Activated CD4-positive, alpha-beta T cell treated with anti-CD3 and anti-CD28 coated beads, Interleukin-2, amount 50 U/mL, for 1 hour (primary cell): ENCODE measurements at regions not wholly inside any gene's neighbourhood (a gene's known extent, or its start where the extent isn't known, plus 50 kb on each side); places are given as distances from the start of the nearest gene placed in this dataset.
"Not testable (repeated sequence)": the region's sequence is repeated elsewhere in the genome, so short reads cannot be mapped to it uniquely, and the experiment has no call there.

Experiments
- DNase-seq: peaks from one replicate; pipeline ENCODE4 v3.0.0-alpha.2; 2020

GRCh38 chr14:59018978-59019377 is 169.5 kb upstream of the DAAM1 start:
- DNase-seq = no peak

- no peak for DNase-seq
These were observed 168.1 kb upstream of the DAAM1 start for GRCh38 chr14:59020382-59020781.

GRCh38 chr14:59022144-59022543 is 166.3 kb upstream of the DAAM1 start:
- DNase-seq = no peak

GRCh38 chr14:59026081-59026480 is 162.4 kb upstream of the DAAM1 start:
- DNase-seq = no peak

- not testable (repeated sequence) for DNase-seq
These were observed 161.8 kb upstream of the DAAM1 start for GRCh38 chr14:59026640-59027039.

- peak; percentile 4 for DNase-seq
These were observed 159.8 kb upstream of the DAAM1 start for GRCh38 chr14:59028476-59029202.

GRCh38 chr14:59032826-59033225 is 155.6 kb upstream of the DAAM1 start:
- DNase-seq = no peak

GRCh38 chr14:59036134-59036533 is 152.3 kb upstream of the DAAM1 start:
- no peak for DNase-seq

GRCh38 chr14:59037086-59037485 is 151.4 kb upstream of the DAAM1 start:
- DNase-seq = no peak

GRCh38 chr14:59037620-59038019 is 150.8 kb upstream of the DAAM1 start:
- DNase-seq = no peak

GRCh38 chr14:59038746-59039145 is 149.7 kb upstream of the DAAM1 start:
- no peak for DNase-seq

- no peak for DNase-seq
These were observed 147.2 kb upstream of the DAAM1 start for GRCh38 chr14:59041308-59041707.

GRCh38 chr14:59044707-59045106 is 143.8 kb upstream of the DAAM1 start:
- DNase-seq = no peak

GRCh38 chr14:59046746-59047145 is 141.7 kb upstream of the DAAM1 start:
- DNase-seq = no peak

- DNase-seq = no peak
These were observed 133.5 kb upstream of the DAAM1 start for GRCh38 chr14:59055006-59055405.

GRCh38 chr14:59055439-59056045 is 132.9 kb upstream of the DAAM1 start:
- DNase-seq = peak; percentile 17

GRCh38 chr14:59057551-59057950 is 130.9 kb upstream of the DAAM1 start:
- no peak for DNase-seq

- DNase-seq = not testable (repeated sequence)
These were observed 129.7 kb upstream of the DAAM1 start for GRCh38 chr14:59058776-59059175.

- no peak for DNase-seq
These were observed 127.6 kb upstream of the DAAM1 start for GRCh38 chr14:59060841-59061240.

- DNase-seq = no peak
These were observed 127.2 kb upstream of the DAAM1 start for GRCh38 chr14:59061292-59061691.

GRCh38 chr14:59063259-59063658 is 125.2 kb upstream of the DAAM1 start:
- DNase-seq = no peak

GRCh38 chr14:59067127-59067894 is 121.2 kb upstream of the DAAM1 start:
- DNase-seq = no peak

GRCh38 chr14:59069163-59069854 is 119.2 kb upstream of the DAAM1 start:
- DNase-seq = no peak
